ENCODE measurements at regions not wholly inside any gene's neighbourhood (a gene's known extent, or its start where the extent isn't known, plus 50 kb on each side); places are given as distances from the start of the nearest gene placed in this dataset.
A peak's percentile ranks its signal among the peaks of the same experiment; 100 is the strongest.

- H3K36me3 Mint-ChIP-seq (ENCODE audit: low read depth) = no peaks in the 10 kb centered on the region
- no peak overlapping the region for H3K27ac ChIP-seq (ENCODE audit: low read depth, low read length)
- H3K9me3 ChIP-seq (ENCODE audit: control insufficient read depth, low read length) = no peaks in the 10 kb centered on the region
- H3K9me3 Mint-ChIP-seq = no peaks in the 10 kb centered on the region
- H3K4me1 ChIP-seq (ENCODE audit: control insufficient read depth, insufficient read depth, low read length) = no peaks in the 10 kb centered on the region
- no peak overlapping the region for H3K4me3 Mint-ChIP-seq
- TF ChIP-seq, protein P1, sequence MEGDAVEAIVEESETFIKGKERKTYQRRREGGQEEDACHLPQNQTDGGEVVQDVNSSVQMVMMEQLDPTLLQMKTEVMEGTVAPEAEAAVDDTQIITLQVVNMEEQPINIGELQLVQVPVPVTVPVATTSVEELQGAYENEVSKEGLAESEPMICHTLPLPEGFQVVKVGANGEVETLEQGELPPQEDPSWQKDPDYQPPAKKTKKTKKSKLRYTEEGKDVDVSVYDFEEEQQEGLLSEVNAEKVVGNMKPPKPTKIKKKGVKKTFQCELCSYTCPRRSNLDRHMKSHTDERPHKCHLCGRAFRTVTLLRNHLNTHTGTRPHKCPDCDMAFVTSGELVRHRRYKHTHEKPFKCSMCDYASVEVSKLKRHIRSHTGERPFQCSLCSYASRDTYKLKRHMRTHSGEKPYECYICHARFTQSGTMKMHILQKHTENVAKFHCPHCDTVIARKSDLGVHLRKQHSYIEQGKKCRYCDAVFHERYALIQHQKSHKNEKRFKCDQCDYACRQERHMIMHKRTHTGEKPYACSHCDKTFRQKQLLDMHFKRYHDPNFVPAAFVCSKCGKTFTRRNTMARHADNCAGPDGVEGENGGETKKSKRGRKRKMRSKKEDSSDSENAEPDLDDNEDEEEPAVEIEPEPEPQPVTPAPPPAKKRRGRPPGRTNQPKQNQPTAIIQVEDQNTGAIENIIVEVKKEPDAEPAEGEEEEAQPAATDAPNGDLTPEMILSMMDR (conservative IDR thresholded peaks at IDR 0.05) = no peak
- H3K9ac ChIP-seq (ENCODE audit: extremely low read depth, low read length, poor library complexity, severe bottlenecking) = no peak overlapping the region
- H3K4me3 ChIP-seq (ENCODE audit: low read length) = no peak overlapping the region
- no peaks in the 10 kb centered on the region for H3K4me1 Mint-ChIP-seq
- no peak overlapping the region for H3K27ac Mint-ChIP-seq
- 86 to 96% methylated on average over 3 to 7 of the region's 7 CpGs for WGBS, 2 experiments (ENCODE audit: insufficient coverage in 1 of 2, insufficient read length in 1 of 2)
- peak; percentile 60 for DNase-seq
- no peaks in the 10 kb centered on the region for H3K27me3 ChIP-seq (ENCODE audit: control insufficient read depth, insufficient read depth, low read length, poor library complexity, severe bottlenecking)
- H3K36me3 ChIP-seq (ENCODE audit: control insufficient read depth, insufficient read depth, low read length) = no peaks in the 10 kb centered on the region
- H3K27me3 Mint-ChIP-seq (ENCODE audit: insufficient read depth) = no peaks in the 10 kb centered on the region
Observed at GRCh38 chr18:73597832-73598615, 549.6 kb downstream of the FBXO15 start.

GRCh38 chr18:73594749-73595148, 552.9 kb downstream of the FBXO15 start:
- Histone ChIP-seq H3K27me3 (ENCODE audit: control insufficient read depth, insufficient read depth, low read length, poor library complexity, severe bottlenecking) (no peaks in the 10 kb centered on the region), H3K4me1 (ENCODE audit: control insufficient read depth, insufficient read depth, low read length) (no peaks in the 10 kb centered on the region), H3K4me3 (ENCODE audit: low read length) (no peak overlapping the region), H3K27ac (ENCODE audit: low read depth, low read length) (no peak overlapping the region), H3K9me3 (ENCODE audit: control insufficient read depth, low read length) (no peaks in the 10 kb centered on the region), H3K36me3 (ENCODE audit: control insufficient read depth, insufficient read depth, low read length) (no peaks in the 10 kb centered on the region), H3K9ac (ENCODE audit: extremely low read depth, low read length, poor library complexity, severe bottlenecking) (no peak overlapping the region)
- H3K4me1 Mint-ChIP-seq = no peaks in the 10 kb centered on the region
- no peaks in the 10 kb centered on the region for H3K36me3 Mint-ChIP-seq (ENCODE audit: low read depth)
- H3K27me3 Mint-ChIP-seq (ENCODE audit: insufficient read depth) = no peaks in the 10 kb centered on the region
- H3K27ac Mint-ChIP-seq = no peak overlapping the region
- no peaks in the 10 kb centered on the region for H3K9me3 Mint-ChIP-seq
- WGBS, 2 experiments (ENCODE audit: insufficient coverage in 1 of 2, insufficient read length in 1 of 2) = 89 to 100% methylated on average over 1 to 4 of the region's 4 CpGs
- DNase-seq = no peak
- H3K4me3 Mint-ChIP-seq = no peak overlapping the region
- TF ChIP-seq, protein P1 (conservative IDR thresholded peaks at IDR 0.05) = no peak

- no peak overlapping the region for H3K27ac ChIP-seq (ENCODE audit: low read depth, low read length)
- H3K9me3 ChIP-seq (ENCODE audit: control insufficient read depth, low read length) = no peaks in the 10 kb centered on the region
- 80 to 88% methylated on average over 1 to 2 of the region's 2 CpGs for WGBS, 2 experiments (ENCODE audit: insufficient coverage in 1 of 2, insufficient read length in 1 of 2)
- TF ChIP-seq, protein P1 (conservative IDR thresholded peaks at IDR 0.05) = no peak
- Mint-ChIP-seq H3K4me1 (no peaks in the 10 kb centered on the region), H3K4me3 (no peak overlapping the region), H3K9me3 (no peaks in the 10 kb centered on the region), H3K36me3 (ENCODE audit: low read depth) (no peaks in the 10 kb centered on the region), H3K27me3 (ENCODE audit: insufficient read depth) (no peaks in the 10 kb centered on the region), H3K27ac (no peak overlapping the region)
- no peak overlapping the region for H3K9ac ChIP-seq (ENCODE audit: extremely low read depth, low read length, poor library complexity, severe bottlenecking)
- H3K36me3 ChIP-seq (ENCODE audit: control insufficient read depth, insufficient read depth, low read length) = no peaks in the 10 kb centered on the region
- H3K4me1 ChIP-seq (ENCODE audit: control insufficient read depth, insufficient read depth, low read length) = no peaks in the 10 kb centered on the region
- H3K4me3 ChIP-seq (ENCODE audit: low read length) = no peak overlapping the region
- no peaks in the 10 kb centered on the region for H3K27me3 ChIP-seq (ENCODE audit: control insufficient read depth, insufficient read depth, low read length, poor library complexity, severe bottlenecking)
- no peak for DNase-seq
Observed at GRCh38 chr18:73593207-73593606, 554.4 kb downstream of the FBXO15 start.
